HCT116 (cell line): ENCODE measurements at regions not wholly inside any gene's neighbourhood (a gene's known extent, or its start where the extent isn't known, plus 50 kb on each side); places are given as distances from the start of the nearest gene placed in this dataset.

Experiments
- CTCF ChIP-seq, 3 experiments: fragments of 200-600 bp in 1 of 3; sonication (generic) in 1 of 3; IDR thresholded peaks in 2 of 3; conservative IDR thresholded peaks in 1 of 3; 2 replicates each; pipeline ENCODE4 v1.5.1; 2012 to 2017; ENCODE audit warnings: low read depth in 2 of 3, low read length in 2 of 3, antibody characterized with exemption in 1 of 3, borderline replicate concordance in 1 of 3, control low read depth in 1 of 3, mild to moderate bottlenecking in 1 of 3, mixed read lengths in 1 of 3, mixed run types in 1 of 3, moderate library complexity in 1 of 3; ENCODE audit not compliant: insufficient read depth in 1 of 3
- EZH2 ChIP-seq: fragments of 200-600 bp; sonication (generic); IDR thresholded peaks from 2 replicates; pipeline ENCODE4 v1.6.1; 2017; ENCODE audit warnings: antibody characterized with exemption, mixed run types
- POLR2A ChIP-seq: IDR thresholded peaks from 2 replicates; pipeline ENCODE4 v1.7.0; 2011; ENCODE audit warnings: borderline replicate concordance; ENCODE audit not compliant: insufficient read depth, insufficient read length; ENCODE audit errors: extremely low read depth
- POLR2AphosphoS5 ChIP-seq: IDR thresholded peaks from 2 replicates; pipeline ENCODE4 v1.6.1; 2011; ENCODE audit warnings: mild to moderate bottlenecking, low read depth, low read length, moderate library complexity
- REST ChIP-seq: IDR thresholded peaks from 2 replicates; pipeline ENCODE4 v1.6.1; 2012; ENCODE audit warnings: low read depth
- ZFX ChIP-seq: fragments of 450-650 bp; IDR thresholded peaks from 2 replicates; pipeline ENCODE4 v1.6.1; 2017

GRCh38 chr10:126842836-126843235, 62.4 kb upstream of the DOCK1 start:
- TF ChIP-seq ZFX, result no peak
- TF ChIP-seq CTCF (IDR thresholded peaks at IDR 0.05 in 2 of 3, conservative IDR thresholded peaks at IDR 0.05 in 1 of 3; ENCODE audit: borderline replicate concordance in 1 of 3, insufficient read depth in 1 of 3, low read depth in 2 of 3, low read length in 2 of 3), result no peak
- TF ChIP-seq POLR2A, result no peak
- TF ChIP-seq POLR2AphosphoS5, result no peak
- TF ChIP-seq EZH2, result no peak
- TF ChIP-seq REST, result no peak
